ENCODE measurements at regions not wholly inside any gene's neighbourhood (a gene's known extent, or its start where the extent isn't known, plus 50 kb on each side); places are given as distances from the start of the nearest gene placed in this dataset.

DNA sequence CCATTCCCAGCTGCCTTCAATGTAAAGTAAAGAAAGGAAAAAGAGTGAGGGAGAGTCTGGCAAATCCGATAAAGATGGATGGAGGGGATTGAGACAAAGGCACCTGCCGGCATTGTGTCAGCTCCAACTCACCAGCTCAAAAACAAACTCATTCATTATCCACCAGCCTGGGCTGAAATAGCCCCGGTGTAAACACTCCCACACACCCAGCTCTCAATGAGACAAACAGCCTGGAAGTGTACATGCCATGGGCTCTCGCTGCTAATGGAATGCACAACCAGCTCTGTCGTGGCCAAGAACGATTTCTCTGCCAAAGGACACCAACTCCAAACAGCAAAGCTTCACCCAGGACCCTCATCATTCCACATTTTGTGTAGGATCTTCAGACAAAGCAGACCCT is 89.3 kb upstream of the OPCML start:
- peaks cover 9% of the 10 kb centered on the region for H3K4me1 Mint-ChIP-seq
- ChIA-PET POLR2A (no interaction called here), CTCF (interaction anchor here (2.0 kb wide), 1 partner anchor 200 kb away, joined by 10 read pairs; no protein-coding TSS in a partner anchor)
- DNase-seq (ENCODE audit: low spot score) (no peak), ATAC-seq (no peak)
- no peaks in the 10 kb centered on the region for H3K36me3 Mint-ChIP-seq
- no peak overlapping the region for H3K27ac Mint-ChIP-seq
- H3K27me3 Mint-ChIP-seq (ENCODE audit: low read depth): no peaks in the 10 kb centered on the region
- H3K9me3 Mint-ChIP-seq: peaks cover under 1% of the 10 kb centered on the region
- no peak for TF ChIP-seq NR3C1 (CRISPR knock-in tag; conservative IDR thresholded peaks at IDR 0.05; ENCODE audit: low read depth)
- no peak overlapping the region for H3K4me3 Mint-ChIP-seq

DNA sequence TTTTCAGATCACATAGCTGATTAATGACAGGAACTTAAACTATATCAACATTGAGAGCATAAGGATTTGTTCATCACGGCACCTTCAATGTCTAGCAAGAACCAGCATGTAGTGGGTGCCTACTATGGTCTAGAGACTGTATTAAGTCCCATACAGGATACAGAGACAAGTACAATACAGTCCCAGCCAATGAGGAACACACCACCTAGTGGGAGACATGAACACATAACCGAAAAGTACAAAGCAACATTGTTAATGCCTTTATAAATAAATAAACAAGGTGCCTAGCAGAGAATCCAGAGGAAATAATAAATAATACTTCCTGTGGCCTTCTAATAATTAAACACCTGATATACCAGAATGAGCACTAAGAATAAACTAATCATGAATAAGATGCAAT is 87.7 kb upstream of the OPCML start:
- TF ChIP-seq ZNF232 (CRISPR knock-in tag; IDR thresholded peaks at IDR 0.05) (no peak), ATF3 (CRISPR knock-in tag; conservative IDR thresholded peaks at IDR 0.05) (no peak), JUN (CRISPR knock-in tag; IDR thresholded peaks at IDR 0.05) (no peak), GRHL2 (CRISPR knock-in tag; IDR thresholded peaks at IDR 0.05; ENCODE audit: insufficient replicate concordance, severe bottlenecking) (no peak), KAT7 (CRISPR knock-in tag; IDR thresholded peaks at IDR 0.05; ENCODE audit: borderline replicate concordance) (no peak), JAZF1 (CRISPR knock-in tag; IDR thresholded peaks at IDR 0.05) (no peak), ZNF396 (CRISPR knock-in tag; IDR thresholded peaks at IDR 0.05; ENCODE audit: borderline replicate concordance) (no peak), OVOL2 (CRISPR knock-in tag; IDR thresholded peaks at IDR 0.05; ENCODE audit: borderline replicate concordance) (no peak), ZBTB21 (CRISPR knock-in tag; IDR thresholded peaks at IDR 0.05; ENCODE audit: borderline replicate concordance) (no peak), GABPB1 (CRISPR knock-in tag; IDR thresholded peaks at IDR 0.05) (no peak), NFE2L1 (CRISPR knock-in tag; IDR thresholded peaks at IDR 0.05) (no peak), HMGA2 (CRISPR knock-in tag; IDR thresholded peaks at IDR 0.05) (no peak), RORB (CRISPR knock-in tag; IDR thresholded peaks at IDR 0.05) (no peak)
- TF ChIP-seq, protein P1, sequence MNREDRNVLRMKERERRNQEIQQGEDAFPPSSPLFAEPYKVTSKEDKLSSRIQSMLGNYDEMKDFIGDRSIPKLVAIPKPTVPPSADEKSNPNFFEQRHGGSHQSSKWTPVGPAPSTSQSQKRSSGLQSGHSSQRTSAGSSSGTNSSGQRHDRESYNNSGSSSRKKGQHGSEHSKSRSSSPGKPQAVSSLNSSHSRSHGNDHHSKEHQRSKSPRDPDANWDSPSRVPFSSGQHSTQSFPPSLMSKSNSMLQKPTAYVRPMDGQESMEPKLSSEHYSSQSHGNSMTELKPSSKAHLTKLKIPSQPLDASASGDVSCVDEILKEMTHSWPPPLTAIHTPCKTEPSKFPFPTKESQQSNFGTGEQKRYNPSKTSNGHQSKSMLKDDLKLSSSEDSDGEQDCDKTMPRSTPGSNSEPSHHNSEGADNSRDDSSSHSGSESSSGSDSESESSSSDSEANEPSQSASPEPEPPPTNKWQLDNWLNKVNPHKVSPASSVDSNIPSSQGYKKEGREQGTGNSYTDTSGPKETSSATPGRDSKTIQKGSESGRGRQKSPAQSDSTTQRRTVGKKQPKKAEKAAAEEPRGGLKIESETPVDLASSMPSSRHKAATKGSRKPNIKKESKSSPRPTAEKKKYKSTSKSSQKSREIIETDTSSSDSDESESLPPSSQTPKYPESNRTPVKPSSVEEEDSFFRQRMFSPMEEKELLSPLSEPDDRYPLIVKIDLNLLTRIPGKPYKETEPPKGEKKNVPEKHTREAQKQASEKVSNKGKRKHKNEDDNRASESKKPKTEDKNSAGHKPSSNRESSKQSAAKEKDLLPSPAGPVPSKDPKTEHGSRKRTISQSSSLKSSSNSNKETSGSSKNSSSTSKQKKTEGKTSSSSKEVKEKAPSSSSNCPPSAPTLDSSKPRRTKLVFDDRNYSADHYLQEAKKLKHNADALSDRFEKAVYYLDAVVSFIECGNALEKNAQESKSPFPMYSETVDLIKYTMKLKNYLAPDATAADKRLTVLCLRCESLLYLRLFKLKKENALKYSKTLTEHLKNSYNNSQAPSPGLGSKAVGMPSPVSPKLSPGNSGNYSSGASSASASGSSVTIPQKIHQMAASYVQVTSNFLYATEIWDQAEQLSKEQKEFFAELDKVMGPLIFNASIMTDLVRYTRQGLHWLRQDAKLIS (CRISPR knock-in tag; IDR thresholded peaks at IDR 0.05; ENCODE audit: borderline replicate concordance): no peak
- TF ChIP-seq, protein P2, sequence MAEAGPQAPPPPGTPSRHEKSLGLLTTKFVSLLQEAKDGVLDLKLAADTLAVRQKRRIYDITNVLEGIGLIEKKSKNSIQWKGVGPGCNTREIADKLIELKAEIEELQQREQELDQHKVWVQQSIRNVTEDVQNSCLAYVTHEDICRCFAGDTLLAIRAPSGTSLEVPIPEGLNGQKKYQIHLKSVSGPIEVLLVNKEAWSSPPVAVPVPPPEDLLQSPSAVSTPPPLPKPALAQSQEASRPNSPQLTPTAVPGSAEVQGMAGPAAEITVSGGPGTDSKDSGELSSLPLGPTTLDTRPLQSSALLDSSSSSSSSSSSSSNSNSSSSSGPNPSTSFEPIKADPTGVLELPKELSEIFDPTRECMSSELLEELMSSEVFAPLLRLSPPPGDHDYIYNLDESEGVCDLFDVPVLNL (CRISPR knock-in tag; IDR thresholded peaks at IDR 0.05; ENCODE audit: borderline replicate concordance, low read depth): no peak
- TF ChIP-seq, protein P3, sequence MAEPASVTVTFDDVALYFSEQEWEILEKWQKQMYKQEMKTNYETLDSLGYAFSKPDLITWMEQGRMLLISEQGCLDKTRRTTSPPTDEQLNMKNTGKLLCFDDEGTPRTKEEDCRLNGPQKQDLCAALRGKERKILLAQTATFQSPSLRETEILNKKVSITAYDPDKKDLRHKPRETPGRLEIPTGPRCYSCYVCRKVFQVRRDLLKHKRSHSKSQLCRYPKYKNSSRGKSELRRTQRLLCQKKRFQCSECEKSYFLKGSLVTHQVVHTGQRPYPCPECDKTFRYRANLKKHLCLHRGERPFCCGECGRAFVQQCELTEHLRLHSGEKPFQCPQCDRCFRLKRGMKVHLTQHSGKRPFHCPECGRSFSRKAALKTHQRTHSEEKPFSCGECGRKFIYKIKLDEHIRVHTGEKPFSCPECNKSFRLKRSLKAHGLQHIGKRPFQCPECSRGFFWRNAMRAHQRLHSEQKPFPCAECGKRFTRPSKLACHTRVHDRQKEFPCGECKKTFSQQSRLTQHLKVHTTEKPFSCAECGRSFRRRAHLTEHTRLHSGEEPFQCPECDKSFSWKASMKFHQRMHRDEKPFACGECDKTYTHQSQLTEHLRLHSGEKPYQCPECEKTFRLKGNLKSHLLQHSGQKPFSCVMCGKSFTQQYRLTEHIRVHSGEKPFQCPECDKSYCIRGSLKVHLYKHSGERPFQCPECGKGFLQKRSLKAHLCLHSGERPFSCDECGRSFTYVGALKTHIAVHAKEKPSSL (CRISPR knock-in tag; conservative IDR thresholded peaks at IDR 0.05): no peak
- TF ChIP-seq, protein P4, sequence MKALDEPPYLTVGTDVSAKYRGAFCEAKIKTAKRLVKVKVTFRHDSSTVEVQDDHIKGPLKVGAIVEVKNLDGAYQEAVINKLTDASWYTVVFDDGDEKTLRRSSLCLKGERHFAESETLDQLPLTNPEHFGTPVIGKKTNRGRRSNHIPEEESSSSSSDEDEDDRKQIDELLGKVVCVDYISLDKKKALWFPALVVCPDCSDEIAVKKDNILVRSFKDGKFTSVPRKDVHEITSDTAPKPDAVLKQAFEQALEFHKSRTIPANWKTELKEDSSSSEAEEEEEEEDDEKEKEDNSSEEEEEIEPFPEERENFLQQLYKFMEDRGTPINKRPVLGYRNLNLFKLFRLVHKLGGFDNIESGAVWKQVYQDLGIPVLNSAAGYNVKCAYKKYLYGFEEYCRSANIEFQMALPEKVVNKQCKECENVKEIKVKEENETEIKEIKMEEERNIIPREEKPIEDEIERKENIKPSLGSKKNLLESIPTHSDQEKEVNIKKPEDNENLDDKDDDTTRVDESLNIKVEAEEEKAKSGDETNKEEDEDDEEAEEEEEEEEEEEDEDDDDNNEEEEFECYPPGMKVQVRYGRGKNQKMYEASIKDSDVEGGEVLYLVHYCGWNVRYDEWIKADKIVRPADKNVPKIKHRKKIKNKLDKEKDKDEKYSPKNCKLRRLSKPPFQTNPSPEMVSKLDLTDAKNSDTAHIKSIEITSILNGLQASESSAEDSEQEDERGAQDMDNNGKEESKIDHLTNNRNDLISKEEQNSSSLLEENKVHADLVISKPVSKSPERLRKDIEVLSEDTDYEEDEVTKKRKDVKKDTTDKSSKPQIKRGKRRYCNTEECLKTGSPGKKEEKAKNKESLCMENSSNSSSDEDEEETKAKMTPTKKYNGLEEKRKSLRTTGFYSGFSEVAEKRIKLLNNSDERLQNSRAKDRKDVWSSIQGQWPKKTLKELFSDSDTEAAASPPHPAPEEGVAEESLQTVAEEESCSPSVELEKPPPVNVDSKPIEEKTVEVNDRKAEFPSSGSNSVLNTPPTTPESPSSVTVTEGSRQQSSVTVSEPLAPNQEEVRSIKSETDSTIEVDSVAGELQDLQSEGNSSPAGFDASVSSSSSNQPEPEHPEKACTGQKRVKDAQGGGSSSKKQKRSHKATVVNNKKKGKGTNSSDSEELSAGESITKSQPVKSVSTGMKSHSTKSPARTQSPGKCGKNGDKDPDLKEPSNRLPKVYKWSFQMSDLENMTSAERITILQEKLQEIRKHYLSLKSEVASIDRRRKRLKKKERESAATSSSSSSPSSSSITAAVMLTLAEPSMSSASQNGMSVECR (CRISPR knock-in tag; IDR thresholded peaks at IDR 0.05; ENCODE audit: borderline replicate concordance): no peak
- ChIA-PET CTCF (interaction anchor here (1.8 to 4.4 kb wide), 5 partner anchors 62 to 541 kb away, joined by 7 to 53 read pairs (median 21); no protein-coding TSS in a partner anchor), POLR2A (no interaction called here)
- peaks cover 12% of the 10 kb centered on the region for H3K9me3 Mint-ChIP-seq
- no peak for DNase-seq (ENCODE audit: low spot score)
- H3K27ac Mint-ChIP-seq: no peak overlapping the region
- H3K4me1 Mint-ChIP-seq: peaks cover 9% of the 10 kb centered on the region
- no peak; the same call in 1 of the 2 replicates for ATAC-seq
- peaks cover 4% of the 10 kb centered on the region; the same call in 1 of the 2 replicates for H3K36me3 Mint-ChIP-seq
- no peaks in the 10 kb centered on the region for H3K27me3 Mint-ChIP-seq (ENCODE audit: low read depth)
- H3K4me3 Mint-ChIP-seq: no peak overlapping the region
